Rectal smooth muscle tissue (tissue), 1 donor: ENCODE measurements at regions not wholly inside any gene's neighbourhood (a gene's known extent, or its start where the extent isn't known, plus 50 kb on each side); places are given as distances from the start of the nearest gene placed in this dataset.
A peak's percentile ranks its signal among the peaks of the same experiment; 100 is the strongest.

Experiments
- H3K27ac ChIP-seq: one replicate; pipeline ENCODE4 v1.7.0; 2013; ENCODE audit warnings: low read depth, low read length, inconsistent platforms
- H3K27me3 ChIP-seq: one replicate; pipeline ENCODE4 v1.7.0; 2013; ENCODE audit warnings: low read length; ENCODE audit not compliant: control insufficient read depth, insufficient read depth
- H3K36me3 ChIP-seq: one replicate; pipeline ENCODE4 v1.7.0; 2013; ENCODE audit warnings: low read length; ENCODE audit not compliant: control insufficient read depth, insufficient read depth
- H3K4me1 ChIP-seq: one replicate; pipeline ENCODE4 v1.7.0; 2013; ENCODE audit warnings: low read length; ENCODE audit not compliant: control insufficient read depth, insufficient read depth
- H3K4me3 ChIP-seq: one replicate; pipeline ENCODE4 v1.7.0; 2013; ENCODE audit warnings: low read length
- H3K9ac ChIP-seq: one replicate; pipeline ENCODE4 v1.7.0; 2013; ENCODE audit warnings: low read length

DNA sequence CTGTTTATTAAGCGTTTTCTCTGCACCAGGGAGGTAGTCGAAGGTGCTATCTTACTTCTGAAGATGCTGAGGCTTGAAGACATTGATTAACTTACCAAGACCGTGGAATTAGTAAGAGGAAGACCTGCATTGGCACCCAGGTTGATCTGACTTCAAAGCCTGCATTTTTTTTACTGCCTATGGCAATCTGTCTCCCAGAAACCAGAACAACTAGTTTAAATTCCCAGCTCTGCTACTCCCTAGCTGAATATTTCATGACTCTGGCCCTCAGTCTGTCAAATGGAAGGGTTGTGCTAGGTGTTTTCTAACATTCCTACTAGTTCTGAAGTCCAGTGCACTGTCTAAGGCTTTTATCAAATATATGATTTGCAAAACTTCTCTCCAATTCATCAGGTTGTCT lies 52.0 kb upstream of the GRAMD1B start:
- Histone ChIP-seq H3K27me3 (no peaks in the 10 kb centered on the region), H3K4me1 (no peaks in the 10 kb centered on the region), H3K36me3 (no peaks in the 10 kb centered on the region), H3K27ac (no peak overlapping the region), H3K9ac (no peak overlapping the region), H3K4me3 (no peak overlapping the region)

DNA sequence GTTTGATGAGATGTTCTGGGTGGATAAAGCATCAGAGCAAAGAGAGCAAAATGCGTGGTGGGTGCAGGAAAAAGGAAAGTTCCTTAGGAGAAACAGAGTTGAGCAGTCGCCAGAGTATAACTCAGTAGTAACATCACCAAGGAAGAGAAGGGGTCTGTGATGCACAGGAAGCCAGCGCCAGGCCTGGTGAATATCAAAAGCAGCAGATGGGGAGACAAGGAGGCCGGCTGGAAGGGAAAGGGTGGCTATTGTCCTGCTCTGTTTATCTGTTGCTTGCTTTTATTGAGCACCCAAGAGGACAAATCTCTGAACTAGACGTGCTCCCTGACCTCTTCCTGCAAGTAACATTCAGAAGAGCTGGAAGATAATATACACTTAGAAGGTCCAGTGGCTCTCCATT lies 52.7 kb upstream of the GRAMD1B start:
- H3K4me1 ChIP-seq = no peaks in the 10 kb centered on the region
- H3K27ac ChIP-seq = no peak overlapping the region
- H3K27me3 ChIP-seq = no peaks in the 10 kb centered on the region
- no peaks in the 10 kb centered on the region for H3K36me3 ChIP-seq
- no peak overlapping the region for H3K4me3 ChIP-seq
- H3K9ac ChIP-seq = no peak overlapping the region

DNA sequence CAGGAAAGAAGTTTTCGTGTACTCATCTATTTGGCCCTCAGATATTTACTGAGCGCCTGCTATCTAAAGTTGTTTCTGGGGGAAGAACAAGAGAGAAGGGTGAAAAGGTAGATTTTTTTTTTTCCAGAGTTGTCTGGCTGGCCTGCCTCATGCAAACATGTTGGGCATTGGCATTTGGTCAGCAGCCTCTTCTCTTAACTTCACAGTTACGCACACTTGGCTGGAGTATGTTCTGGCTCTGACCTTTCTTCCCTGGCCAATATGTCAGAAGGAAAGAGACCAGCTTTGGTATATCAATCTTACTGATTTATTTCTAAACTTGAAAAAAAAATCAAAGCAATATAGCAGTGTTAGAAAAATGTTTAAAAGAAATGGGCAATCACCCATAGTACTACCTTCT lies 54.2 kb upstream of the GRAMD1B start:
- Histone ChIP-seq H3K27ac (no peak overlapping the region), H3K4me3 (no peak overlapping the region), H3K9ac (no peak overlapping the region), H3K4me1 (no peaks in the 10 kb centered on the region), H3K27me3 (no peaks in the 10 kb centered on the region), H3K36me3 (no peaks in the 10 kb centered on the region)

DNA sequence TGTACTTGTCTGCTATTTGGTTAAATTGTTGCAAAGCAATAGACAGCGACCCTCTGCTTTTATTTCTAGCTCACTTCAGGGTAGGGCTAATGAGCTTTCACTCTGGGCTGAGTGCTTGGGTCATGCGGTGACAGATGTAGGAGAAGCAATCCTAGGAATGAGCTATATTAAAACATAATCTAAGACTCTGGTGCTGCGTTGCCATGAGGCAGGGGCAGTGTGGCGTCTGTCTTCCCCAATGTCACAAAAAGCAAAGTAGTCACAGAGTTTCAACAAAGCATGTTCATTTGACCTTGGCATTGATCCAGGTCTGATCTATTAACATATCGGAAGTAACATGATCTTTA lies 55.5 kb upstream of the GRAMD1B start:
- no peak overlapping the region for H3K4me3 ChIP-seq
- no peaks in the 10 kb centered on the region for H3K27me3 ChIP-seq
- no peaks in the 10 kb centered on the region for H3K4me1 ChIP-seq
- H3K9ac ChIP-seq = no peak overlapping the region
- H3K36me3 ChIP-seq = no peaks in the 10 kb centered on the region
- no peak overlapping the region for H3K27ac ChIP-seq

DNA sequence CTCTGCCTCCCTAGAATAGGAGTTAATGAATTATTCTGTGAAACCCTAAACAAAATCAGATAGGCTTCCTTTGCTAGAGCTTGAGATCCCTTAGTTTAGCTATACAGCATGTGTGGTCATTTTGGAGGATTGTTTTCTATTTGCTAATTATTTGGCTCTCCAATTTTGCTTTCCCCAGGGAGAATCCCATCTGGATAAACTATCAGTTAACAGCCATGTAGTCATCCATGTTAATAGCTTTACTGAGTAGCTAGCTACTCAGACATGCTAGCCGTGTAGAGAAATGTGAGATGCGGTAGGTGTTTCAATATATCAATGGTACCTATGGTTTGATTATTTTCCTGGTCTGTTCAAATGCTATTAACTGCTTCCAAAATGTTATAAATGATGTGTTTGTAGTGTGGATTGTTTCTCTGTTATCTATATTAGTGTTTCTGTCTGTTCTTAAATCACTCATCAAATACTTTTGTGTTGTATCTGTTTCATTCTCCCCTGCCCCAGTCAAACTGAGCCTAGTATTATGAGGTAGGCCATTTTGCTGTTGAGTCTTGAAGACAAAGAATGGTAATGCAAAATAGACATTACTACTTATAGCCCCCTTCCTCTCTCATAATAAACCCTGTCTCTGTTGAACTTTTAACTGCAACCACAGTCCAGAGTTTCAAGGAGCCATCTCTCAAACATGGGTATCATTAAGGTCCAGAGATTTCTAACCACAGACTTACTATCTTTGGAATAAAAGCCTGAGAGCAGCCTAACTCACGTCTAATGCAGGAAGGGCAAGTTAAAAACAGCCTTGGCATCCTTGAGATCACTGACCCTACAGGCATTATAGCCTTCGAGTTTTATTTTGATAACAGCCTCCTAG lies 56.1 kb upstream of the GRAMD1B start:
- Histone ChIP-seq H3K27ac (no peak overlapping the region), H3K27me3 (no peaks in the 10 kb centered on the region), H3K9ac (no peak overlapping the region), H3K4me3 (no peak overlapping the region), H3K36me3 (no peaks in the 10 kb centered on the region), H3K4me1 (no peaks in the 10 kb centered on the region)

DNA sequence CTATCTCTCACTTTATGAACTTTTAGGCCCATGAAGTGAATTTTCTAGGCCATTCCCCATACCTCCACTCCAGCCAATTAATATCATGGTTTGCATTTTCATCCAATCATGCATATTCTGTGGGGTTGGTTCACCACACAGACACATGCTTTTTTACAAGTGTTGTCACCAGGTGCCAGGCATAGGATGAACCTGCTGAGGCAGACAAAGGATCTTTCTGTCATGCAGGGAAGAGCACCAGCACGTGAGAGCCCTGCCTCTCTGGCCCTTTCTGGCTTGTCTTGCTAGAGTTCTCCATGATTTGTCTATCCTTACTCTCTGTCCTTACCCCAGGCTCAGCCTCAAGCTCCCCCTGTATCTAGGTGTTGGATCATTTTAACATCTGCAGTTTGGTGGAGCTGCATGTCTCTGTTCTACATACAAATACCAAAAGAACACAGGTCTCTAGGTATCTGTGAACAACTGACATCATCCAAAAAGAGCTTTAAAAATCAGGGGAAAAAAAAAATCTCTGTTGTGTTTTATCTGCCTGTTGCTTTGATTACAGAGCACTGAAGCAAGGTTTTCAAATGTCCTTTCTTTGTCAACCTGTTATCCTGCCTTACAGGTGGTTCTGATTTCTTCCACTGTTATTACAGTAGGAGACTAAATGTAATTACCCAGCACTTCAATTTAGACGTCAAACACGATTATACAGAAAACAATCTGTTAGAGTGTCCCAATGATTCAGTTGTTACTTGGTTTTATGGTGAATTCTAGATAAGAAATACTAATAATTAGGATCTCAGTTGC lies 58.4 kb upstream of the GRAMD1B start:
- Histone ChIP-seq H3K36me3 (no peaks in the 10 kb centered on the region), H3K27me3 (no peaks in the 10 kb centered on the region), H3K27ac (no peak overlapping the region), H3K4me1 (no peaks in the 10 kb centered on the region), H3K9ac (no peak overlapping the region), H3K4me3 (no peak overlapping the region)

DNA sequence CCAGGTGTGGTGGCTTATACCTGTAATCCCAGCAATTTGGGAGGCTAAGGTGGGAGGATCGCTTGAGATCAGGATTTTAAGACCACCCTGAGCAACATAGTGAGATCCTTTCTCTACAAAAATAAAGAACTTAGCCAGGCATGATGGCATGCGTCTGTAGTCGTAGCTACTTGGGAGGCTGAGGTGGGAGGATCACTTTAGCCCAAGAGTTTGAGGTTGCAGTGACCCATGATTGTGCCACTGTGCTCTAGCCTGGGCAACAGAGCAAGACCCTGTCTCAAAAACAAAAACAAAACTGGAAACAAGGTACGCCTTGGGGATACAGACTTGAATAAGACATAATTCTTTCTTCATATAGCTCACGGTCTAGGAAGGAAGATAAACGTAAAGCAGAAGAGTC lies 63.1 kb upstream of the GRAMD1B start:
- H3K27ac ChIP-seq = no peak overlapping the region
- H3K9ac ChIP-seq = no peak overlapping the region
- H3K4me1 ChIP-seq = peaks cover 8% of the 10 kb centered on the region
- H3K27me3 ChIP-seq = no peaks in the 10 kb centered on the region
- H3K36me3 ChIP-seq = no peaks in the 10 kb centered on the region
- no peak overlapping the region for H3K4me3 ChIP-seq

DNA sequence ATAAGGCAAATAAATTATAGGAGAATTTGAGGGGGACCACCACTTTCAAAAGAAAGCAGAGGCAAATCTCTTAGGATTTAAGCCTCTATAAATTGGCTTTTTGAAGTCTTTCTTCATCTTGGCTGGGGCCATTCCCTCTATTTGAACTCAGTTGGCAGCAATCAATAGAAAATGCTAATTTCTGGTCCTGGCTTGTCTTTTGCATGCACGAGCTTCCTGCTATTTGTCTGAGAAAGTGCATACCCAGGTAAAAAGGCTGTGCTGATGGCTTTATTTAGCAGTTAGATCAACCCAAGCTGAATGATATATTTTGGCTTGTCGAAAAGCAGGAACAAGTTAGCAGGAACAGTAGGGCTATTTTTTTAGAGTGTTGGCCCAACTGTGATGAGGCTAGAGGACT lies 64.1 kb upstream of the GRAMD1B start:
- H3K36me3 ChIP-seq = no peaks in the 10 kb centered on the region
- no peak overlapping the region for H3K9ac ChIP-seq
- no peaks in the 10 kb centered on the region for H3K27me3 ChIP-seq
- peaks cover 8% of the 10 kb centered on the region for H3K4me1 ChIP-seq
- no peak overlapping the region for H3K27ac ChIP-seq
- H3K4me3 ChIP-seq = no peak overlapping the region

DNA sequence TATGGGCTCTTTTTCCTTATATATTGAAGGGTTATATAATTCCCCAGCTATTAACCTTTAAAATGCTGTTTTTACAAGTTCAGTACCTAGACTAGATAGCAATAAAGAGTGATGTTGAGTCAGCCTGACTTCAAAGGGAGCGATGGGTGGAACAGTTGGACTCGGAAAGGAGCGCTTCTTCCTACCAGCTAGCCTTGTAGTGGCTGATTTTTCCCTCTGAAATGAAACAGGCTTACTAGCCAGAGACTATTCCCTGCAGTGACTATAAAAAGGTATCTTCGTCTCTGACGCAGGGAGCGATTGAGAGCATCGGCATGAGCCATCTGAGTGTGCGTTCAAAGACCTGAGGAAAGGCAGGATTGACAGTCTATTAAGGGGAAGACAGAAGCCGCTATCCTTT lies 66.0 kb upstream of the GRAMD1B start:
- Histone ChIP-seq H3K4me1 (peaks cover 8% of the 10 kb centered on the region), H3K36me3 (no peaks in the 10 kb centered on the region), H3K9ac (no peak overlapping the region), H3K27me3 (no peaks in the 10 kb centered on the region), H3K27ac (no peak overlapping the region), H3K4me3 (no peak overlapping the region)

DNA sequence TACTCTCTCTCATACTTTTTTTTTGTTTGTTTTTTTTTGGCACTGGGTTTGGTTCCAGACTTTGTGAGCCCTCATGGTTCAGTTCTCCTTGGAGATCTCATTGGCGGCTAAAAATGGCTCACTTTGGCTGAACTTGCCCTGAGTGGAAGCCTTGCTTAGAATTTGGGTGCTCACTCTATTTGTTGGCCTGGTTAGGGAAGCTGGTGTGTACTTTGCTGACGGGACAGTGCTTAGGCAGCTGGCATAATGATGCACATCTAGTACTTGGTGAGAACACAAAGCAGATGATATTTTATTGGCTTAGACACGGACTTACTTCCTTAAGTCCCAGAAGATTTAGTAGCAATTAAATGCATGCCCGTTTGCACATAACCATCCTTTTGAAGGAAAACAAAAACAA lies 66.5 kb upstream of the GRAMD1B start:
- Histone ChIP-seq H3K27me3 (no peaks in the 10 kb centered on the region), H3K4me3 (no peak overlapping the region), H3K27ac (no peak overlapping the region), H3K9ac (no peak overlapping the region), H3K4me1 (peaks cover 8% of the 10 kb centered on the region), H3K36me3 (no peaks in the 10 kb centered on the region)

DNA sequence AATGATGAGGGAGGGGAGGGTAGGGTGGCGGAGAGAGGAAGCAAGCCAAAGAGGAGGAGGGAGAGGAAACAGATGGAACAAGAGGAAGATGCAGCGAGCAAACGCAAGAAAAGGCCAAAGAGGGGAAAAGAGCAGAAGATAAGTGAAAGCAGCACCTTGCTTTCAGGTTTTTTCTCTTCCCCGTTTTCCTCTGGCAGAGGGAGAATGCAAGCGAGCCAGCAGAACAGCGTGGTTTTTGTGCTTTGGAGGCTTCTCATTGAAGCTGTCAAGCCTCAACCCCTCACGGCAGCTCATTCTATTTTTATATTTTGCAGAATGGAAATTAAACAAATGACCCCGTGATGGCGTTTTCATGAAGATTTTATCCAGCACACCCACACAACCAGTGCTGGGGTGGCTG lies 67.1 kb upstream of the GRAMD1B start:
- no peak overlapping the region for H3K9ac ChIP-seq
- no peaks in the 10 kb centered on the region for H3K36me3 ChIP-seq
- no peaks in the 10 kb centered on the region for H3K27me3 ChIP-seq
- H3K4me3 ChIP-seq = peak overlapping the region; percentile 29
- H3K4me1 ChIP-seq = peaks cover 8% of the 10 kb centered on the region
- H3K27ac ChIP-seq = no peak overlapping the region

DNA sequence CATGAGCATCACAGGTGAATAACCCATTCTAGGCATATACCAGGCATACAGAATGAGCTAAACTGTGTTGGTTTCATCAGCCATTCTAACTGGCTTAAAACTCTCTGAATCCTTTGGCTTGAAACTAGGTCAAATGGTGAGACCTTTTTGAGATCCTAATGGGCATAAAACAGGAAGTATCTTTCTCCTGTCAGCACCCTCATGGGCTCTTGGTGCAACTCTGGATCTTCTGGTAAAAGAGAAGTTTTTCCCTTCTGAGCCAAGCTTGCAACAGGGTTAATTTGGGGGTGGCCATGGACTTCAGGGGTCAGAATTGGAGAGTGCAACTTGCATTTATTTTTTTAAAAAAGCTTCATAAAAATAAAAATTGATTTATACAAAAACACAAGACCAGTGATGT lies 67.9 kb upstream of the GRAMD1B start:
- Histone ChIP-seq H3K27me3 (no peaks in the 10 kb centered on the region), H3K27ac (no peak overlapping the region), H3K36me3 (no peaks in the 10 kb centered on the region), H3K4me1 (peaks cover 8% of the 10 kb centered on the region), H3K9ac (no peak overlapping the region), H3K4me3 (no peak overlapping the region)

DNA sequence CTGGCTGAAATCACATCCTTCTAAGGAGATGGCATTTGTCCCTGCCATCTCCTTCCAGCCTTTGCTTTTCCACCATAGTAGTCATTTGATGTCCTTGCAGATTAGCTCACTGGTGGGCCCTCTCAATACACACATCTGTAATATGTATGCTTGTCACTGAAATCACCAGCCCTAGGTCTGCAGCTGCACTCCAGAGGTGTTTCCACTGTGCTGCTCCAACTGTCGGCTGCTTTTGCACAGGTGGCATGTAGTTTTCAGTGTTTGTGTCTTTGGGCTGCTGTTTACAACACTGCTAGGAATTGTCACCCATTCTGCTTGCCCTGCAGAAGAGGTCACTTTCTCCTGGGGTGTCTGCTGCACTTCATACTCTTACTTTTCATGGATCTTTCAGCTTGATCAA lies 69.0 kb upstream of the GRAMD1B start:
- no peak overlapping the region for H3K4me3 ChIP-seq
- H3K27ac ChIP-seq = no peak overlapping the region
- H3K4me1 ChIP-seq = peaks cover 8% of the 10 kb centered on the region
- H3K27me3 ChIP-seq = no peaks in the 10 kb centered on the region
- H3K9ac ChIP-seq = no peak overlapping the region
- no peaks in the 10 kb centered on the region for H3K36me3 ChIP-seq
